MV-4-11 (cell line): ENCODE measurements at regions not wholly inside any gene's neighbourhood (a gene's known extent, or its start where the extent isn't known, plus 50 kb on each side); places are given as distances from the start of the nearest gene placed in this dataset.
"Not testable (repeated sequence)": the region's sequence is repeated elsewhere in the genome, so short reads cannot be mapped to it uniquely, and the experiment has no call there.

Experiments used
- DNase-seq: peaks from one replicate; lab custom pipeline; 2025; lab: John Stamatoyannopoulos, UW

GRCh38 chr6:134669485-134669884 is 280.4 kb downstream of the ALDH8A1 start:
- no peak for DNase-seq

- DNase-seq = no peak
Observed at GRCh38 chr6:134667111-134667510, 282.8 kb downstream of the ALDH8A1 start.

DNA sequence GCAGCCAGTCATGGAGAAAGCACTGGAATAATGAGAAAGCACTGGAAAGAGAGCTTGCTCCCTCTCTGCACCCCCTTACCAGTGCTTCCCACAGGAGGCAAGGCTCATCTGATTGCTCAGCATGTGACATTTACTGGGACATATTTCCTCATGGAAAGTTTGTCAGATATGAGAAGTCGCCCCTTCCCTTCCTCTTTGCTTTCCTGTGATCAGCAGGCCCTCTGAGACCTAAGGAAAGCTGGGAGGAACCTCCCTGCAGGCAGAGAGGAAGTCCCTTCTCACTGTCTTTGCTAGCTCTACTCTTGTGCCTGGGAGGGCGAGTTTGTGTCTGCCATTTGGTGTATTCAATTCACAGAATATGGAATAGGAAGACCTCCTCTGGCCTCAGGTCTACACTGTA is 283.8 kb downstream of the ALDH8A1 start:
- no peak for DNase-seq

DNA sequence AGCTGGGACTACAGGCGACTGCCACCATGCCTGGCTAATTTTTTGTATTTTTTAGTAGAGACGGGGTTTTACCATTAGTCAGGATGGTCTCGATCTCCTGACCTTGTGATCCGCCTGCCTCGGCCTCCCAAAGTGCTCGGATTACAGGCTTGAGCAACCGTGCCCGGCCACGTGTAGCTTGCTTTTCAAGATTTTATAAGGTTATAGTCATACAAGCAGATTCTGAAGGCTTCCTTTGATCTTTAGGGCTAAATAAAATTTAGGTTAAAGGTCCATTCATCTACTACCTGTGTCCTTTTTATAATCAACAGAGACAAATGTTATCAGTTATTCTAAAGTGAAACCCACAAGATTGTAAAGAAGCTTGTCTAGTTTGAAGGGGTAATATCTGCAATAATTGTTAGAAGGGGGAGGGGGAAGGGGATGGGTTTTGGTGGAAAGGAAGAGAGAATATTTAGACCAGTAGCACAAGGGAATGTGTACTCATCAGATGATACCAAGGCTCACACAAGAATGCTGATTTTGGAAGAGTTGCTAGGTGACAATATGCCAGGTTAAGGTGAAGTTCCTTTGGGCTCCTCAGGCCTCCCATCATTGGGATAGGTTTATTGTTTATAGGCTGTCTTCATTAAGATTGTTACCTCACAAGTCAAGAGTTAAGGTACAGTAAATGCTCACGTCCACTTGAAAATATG is 284.7 kb downstream of the ALDH8A1 start:
- DNase-seq = no peak

DNA sequence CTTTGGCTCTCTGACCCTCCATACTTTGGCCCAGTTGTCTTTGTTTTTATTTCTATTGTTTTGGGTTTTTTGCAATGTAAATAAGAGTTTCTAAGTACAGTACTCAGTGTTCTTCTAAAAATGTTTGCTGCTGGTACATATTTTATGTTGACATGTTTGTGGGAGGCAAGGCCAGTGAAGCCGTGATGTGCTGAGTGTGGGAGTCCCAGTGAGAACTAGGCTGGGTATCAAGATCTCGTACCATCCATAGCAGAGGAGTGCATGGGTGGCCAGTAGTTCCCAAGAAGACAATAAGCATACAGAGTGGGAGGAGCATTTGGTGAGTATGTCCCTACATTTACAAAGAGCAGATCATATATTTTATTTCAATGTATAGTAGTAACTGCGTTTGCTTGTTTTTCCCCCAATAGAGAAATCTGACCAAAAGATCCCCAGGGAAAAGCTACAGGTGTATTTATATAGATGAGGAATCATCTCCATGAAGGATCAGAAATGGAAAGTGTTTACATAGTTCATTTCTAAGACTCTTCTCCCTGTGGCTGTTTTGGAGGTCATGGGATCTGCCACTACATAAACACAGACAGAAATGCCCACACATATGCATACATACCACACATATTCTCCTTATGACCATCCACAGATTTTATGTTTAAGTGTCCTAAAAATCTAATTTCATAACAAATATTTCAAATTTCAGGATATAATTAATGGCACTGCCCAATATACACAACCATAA is 285.9 kb downstream of the ALDH8A1 start:
- no peak for DNase-seq

- no peak for DNase-seq
Observed at GRCh38 chr6:134663356-134663755, 286.5 kb downstream of the ALDH8A1 start.

DNA sequence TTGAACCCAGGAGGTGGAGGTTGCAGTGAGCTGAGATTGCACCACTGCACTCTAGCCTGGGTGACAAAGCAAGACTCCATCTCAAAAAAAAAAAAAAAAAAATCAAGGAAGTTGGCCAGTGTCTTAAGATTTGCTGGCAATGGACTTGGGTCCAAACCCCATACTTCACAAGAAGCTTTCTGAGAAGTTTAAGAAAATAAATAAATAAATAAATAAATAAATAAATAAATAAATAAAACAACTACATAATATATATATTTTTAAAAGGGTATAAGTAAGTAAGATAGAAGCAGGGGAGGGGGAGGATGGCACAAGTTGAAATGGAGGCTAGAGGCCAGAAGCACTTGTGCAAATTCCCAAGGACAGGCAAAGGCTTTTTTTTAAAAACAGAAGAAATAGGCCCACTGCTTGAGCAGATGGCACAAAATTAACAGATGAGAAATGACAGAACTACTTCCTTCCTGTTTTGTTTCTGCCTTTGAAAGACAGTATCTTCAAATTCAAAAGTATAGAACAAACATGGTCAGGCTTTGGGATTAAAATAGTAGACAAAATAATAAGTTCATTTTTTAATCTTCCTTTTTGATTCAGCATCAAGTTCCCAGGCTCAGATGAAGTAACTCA is 287.7 kb downstream of the ALDH8A1 start:
- DNase-seq = no peak

DNA sequence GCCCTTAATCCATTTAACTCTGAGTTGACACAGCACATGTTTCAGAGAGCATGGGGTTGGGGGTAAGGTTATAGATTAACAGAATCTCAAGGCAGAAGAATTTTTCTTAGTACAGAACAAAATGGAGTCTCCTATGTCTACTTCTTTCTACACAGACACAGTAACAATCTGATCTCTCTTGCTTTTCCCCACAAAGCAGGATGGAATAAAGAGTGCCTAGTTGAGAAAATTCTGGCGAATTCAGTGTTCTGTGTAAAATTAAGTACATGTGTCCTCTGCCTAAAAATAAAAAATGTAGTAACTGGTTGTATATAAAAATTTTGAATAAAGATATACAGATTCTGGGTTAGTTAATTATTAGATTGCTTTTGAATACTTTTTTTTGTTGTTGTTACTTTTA is 290.0 kb downstream of the ALDH8A1 start:
- not testable (repeated sequence) for DNase-seq

DNA sequence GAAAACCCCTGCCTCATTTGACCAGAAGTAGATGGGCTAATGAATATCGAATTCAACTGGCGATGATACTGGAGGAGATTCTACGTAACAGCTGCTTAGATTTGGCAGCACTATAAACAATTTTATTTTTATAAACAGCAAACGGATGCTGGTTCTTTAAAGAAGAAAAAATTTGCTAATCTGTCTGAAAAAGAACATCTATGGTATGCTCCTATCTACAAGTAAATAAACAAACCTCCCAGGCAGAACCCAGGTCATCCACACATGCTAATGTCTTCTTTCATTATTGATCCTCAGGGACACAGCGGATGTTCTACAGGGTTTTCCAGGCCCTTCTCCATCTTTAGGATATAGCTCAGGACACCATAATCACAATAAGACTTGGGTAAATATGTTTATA is 291.3 kb downstream of the ALDH8A1 start:
- no peak for DNase-seq

GRCh38 chr6:134657751-134658527 is 292.0 kb downstream of the ALDH8A1 start:
- DNase-seq = no peak

DNA sequence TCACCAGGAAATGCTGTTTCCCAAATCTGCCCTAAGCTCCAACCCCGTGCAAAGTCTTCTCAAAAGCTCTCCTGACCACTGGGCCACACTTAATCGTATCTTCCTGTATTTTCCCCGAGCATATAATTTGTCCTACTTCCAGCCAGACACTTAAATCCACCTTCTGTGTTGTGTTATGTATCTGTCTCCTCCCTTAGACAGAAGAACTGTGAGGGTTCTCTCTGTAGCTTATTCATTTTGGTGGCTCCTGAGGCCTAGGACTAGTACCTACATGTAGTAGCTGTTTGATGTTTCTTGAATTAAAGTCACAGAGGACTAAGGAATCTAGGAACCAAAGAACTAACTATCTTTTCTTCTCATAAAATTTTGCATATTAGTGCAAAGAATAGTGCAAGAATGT is 292.6 kb downstream of the ALDH8A1 start:
- no peak for DNase-seq

DNA sequence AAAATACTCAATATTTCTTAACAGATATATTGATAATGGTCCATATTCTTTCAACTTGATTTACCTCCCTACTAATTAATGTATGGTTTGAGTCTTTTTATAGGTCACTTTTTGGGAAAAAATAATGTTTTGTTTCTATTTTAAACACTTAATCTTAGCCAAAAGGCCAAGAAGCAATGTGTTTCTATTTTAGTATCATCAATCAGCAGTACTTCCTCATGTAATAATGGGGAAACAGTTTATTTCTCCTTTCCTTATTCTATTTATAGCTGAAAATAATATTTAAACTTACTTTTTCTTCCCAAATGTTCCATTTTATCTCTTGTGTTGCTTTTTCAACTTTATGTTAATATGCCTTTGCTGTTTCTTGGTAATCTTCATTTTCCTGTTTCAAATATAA is 295.1 kb downstream of the ALDH8A1 start:
- no peak for DNase-seq

GRCh38 chr6:134651519-134651918 is 298.4 kb downstream of the ALDH8A1 start:
- DNase-seq = no peak

GRCh38 chr6:134647861-134648260 is 302.0 kb downstream of the ALDH8A1 start:
- no peak for DNase-seq

- DNase-seq = no peak
Observed at GRCh38 chr6:134642819-134643218, 307.1 kb downstream of the ALDH8A1 start.

DNA sequence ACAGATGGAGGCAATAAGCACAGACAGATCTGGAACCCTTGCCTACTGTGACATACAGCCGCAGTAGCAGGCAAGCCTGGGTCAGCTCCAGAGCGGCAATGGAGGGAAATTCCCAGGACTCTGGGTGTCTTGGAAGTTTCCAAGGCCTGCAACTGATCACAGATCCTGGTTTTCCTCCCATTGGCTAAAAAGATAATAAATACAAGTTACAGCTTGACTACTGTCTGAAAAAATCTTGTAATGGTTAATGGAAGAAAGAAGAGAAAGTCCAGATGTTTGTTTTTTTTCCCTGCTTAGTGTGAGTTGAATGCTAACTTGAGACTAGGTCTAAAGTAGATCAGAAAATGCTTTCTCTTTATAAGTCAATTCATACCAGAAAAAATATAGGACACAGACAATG is 307.6 kb downstream of the ALDH8A1 start:
- DNase-seq = no peak

GRCh38 chr6:134640975-134641429 is 308.9 kb downstream of the ALDH8A1 start:
- DNase-seq = peak; percentile 98

- DNase-seq = no peak
Observed at GRCh38 chr6:134640229-134640628, 309.7 kb downstream of the ALDH8A1 start.

DNA sequence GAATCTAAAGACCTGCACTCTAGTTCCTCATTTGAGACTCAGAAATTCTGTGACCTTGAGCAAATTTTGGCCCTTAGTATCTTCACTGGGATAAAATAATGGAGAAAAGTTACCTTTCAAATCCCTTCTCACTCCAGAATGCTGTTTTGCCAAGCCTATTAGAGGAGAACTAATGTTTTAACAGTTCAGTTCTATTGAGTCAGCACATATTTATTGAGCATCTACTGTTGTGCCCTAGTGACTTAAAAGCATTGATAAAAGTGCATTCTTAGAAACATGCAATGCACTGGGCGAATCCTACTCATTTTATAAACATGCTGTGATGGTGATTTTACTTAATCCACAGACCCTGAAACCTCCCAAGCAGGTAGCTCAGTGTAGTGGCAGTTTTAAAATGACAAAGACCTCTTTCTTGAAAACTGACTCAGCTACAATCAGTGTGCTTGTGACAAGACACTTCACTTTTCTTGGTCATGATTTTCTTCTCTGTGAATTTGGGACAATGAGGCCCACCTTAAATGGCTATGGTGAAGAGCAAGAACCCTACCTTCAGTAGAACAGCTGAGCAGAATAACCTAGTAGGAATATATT is 312.0 kb downstream of the ALDH8A1 start:
- DNase-seq = no peak

GRCh38 chr6:134637282-134637681 is 312.6 kb downstream of the ALDH8A1 start:
- DNase-seq = no peak

- DNase-seq = no peak
Observed at GRCh38 chr6:134636186-134636799, 313.6 kb downstream of the ALDH8A1 start.

- DNase-seq = peak; percentile 33
Observed at GRCh38 chr6:134634966-134635365, 314.9 kb downstream of the ALDH8A1 start.
